ENCODE measurements at regions not wholly inside any gene's neighbourhood (a gene's known extent, or its start where the extent isn't known, plus 50 kb on each side); places are given as distances from the start of the nearest gene placed in this dataset.
A peak's percentile ranks its signal among the peaks of the same experiment; 100 is the strongest.

DNA sequence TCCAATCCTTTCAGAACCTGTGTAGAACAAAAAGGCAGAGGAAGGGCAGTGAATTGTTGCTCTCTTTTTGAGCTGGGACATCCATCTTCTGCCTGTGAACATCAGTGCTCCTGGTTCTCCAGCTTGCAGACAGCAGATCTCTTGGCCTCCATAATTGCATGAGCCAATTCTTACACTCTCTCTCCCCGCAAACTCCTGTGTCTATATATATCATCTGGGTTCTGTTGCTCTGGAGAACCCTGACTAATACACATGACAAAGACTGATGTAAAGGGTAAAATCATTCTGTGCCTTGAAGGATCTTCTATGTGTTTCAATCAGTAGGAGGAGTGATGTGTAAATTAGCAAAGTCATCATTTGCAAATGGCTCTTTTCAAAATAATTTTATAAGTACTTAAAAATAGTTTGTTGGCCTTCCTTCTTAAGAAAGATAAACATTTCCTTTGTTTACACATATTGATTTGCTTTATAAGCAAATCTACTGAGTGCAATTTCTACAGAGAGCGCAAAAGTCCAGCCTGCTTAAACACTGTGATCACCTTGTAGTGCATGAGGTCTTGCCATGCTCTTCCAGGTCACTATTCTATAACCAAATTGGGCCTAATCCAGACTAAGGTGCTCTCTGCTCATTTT, 154.9 kb upstream of the ANKRD28 start:
- DNase-seq (ENCODE audit: low spot score), result no peak

DNA sequence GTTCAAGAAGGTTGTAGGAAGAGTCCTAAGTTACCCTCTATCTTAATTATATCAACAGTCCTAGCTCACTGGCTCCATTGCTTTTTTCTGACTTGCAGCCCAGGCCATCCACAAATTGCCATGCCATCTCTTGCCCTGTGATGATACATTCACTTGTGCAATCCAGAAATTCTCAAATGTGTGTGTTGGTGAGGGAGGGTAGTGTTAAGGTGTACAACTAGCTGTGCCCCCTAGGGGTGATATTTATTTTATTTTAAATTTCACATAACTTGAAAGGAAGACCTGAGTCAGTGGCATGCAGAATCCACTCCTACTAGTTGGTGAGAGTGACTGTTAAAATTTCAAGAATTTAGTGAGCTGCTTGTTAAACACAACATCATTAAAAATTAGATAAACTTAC, 156.1 kb upstream of the ANKRD28 start:
- DNase-seq (ENCODE audit: low spot score), result peak; percentile 29

DNA sequence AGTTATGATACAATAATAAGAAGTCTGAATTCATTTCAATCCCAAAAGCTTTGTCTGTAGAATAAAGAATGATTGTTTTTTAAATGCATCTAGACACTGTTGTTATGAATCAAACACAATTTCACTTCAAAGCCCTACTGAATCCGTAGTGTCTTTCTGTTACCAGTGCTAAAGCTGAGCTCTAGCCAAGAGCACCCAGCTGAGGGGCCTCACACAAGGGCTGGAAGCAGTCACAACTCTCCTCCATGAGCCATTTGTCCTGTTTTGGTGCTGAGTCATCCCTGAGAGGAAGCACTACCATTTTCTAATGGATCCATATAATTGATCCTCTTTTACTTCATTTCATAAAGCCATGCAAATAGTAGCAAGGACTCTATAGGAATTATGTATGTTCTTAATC, 158.2 kb upstream of the ANKRD28 start:
- DNase-seq (ENCODE audit: low spot score), result no peak

DNA sequence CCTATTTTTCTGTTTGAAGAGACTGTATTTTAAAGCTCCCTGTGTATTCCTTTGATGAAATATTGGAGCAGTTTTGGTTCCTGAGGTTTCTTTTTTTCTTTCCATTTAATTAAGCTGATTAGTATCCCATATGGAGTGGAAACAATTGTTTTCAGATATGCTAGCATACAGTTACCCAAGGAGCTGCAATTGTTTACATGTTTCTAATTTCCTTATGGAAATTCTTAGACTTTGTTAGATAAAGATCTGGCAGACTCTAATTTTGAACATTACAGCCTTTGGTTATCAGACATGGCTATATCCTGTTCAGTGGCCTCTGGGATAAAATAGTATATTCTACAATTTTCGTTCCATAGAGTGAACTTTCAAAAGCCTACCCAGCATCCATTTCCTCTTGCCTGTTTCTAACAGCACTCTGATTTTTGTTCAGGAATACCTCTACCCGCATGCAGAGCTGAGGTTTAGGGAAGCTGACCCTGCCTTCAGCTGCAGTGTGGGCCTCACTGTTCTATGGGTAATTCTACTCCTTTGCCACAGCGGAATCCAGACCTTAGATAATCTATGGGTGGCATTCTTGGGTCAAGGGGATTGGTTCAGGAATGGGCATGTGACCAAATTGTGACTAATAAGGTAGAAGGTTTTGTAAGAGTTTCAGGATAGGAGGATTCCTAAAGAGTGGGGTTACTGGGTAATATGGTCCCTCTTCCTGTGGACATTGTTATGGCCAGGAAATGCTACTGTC, 161.1 kb upstream of the ANKRD28 start:
- no peak for DNase-seq (ENCODE audit: low spot score)

DNA sequence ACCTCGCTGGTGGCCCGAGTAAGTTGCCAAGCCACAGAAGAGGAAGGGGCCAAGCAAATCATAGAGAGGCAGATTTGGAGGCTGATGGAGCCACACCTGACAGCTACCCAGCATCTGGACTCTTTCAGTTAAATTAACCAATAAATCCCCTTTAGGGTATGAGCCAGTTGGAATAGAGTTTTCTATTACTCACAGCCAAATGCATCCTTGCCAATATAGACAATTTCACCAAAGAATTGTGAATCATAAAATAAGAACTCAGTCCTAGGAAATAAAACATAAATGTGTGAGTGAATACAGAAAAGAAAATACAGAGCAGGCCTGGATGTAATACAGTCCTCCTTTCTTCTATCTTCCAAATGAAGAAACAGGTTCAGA, 161.6 kb upstream of the ANKRD28 start:
- no peak for DNase-seq (ENCODE audit: low spot score)

DNA sequence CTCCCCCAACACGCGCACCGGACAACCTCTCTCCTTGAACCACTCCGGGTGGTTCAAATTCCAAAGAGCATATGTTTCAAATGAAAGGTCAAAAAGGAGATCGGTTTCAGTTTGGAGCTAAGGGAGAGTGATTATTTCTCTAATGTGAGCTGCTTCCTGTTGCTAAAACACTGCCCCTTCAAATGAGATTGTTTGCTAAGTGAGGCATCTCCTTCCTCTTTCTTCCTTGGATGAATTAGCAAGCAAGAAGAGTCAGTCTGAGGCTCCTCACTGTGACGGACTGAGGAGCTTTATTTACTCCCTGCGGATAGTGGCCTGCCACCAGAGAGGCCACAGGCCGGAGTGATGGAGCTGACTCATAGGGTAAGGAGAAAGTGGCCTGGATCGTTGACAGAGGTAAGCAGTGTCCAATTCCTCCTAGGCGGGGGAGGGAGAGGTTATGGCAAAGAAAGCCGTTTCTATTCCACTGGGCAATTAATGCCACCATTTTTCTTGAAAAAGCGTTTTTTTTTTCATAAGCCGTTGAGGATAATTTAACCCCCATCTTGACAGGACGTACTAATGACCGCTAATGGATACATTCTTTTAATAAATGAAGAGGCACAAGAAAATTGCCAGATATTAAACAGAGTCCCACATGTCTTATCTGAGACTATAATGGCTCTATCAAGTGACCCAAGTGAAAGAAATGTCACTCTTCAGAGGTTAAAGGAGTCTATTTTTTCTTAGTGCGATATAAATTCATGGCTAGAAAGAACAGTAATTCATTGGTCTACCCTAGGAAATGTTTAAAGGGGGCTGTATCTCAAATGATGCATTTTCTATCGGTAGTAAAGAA, 167.0 kb upstream of the ANKRD28 start:
- DNase-seq (ENCODE audit: low spot score), result peak; percentile 79

DNA sequence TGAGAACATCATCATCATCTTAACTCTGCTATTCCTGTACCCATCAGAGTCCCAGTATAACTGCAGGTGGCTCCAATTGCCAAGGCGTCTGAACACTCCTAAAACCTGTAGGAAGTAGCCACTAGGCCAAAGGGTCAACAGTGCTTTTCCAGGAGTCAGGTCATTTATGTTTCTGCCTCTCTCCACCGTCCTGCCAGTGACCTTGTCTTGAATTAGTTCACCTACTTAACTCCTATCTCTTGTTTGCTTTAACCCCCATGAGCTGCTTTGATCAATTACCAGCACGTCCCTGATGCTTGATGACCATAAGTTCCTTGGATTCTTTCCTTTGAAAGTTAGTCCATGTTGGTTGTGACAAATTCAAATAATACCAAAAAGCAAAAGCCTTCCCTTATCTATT, 169.8 kb upstream of the ANKRD28 start:
- no peak for DNase-seq (ENCODE audit: low spot score)

DNA sequence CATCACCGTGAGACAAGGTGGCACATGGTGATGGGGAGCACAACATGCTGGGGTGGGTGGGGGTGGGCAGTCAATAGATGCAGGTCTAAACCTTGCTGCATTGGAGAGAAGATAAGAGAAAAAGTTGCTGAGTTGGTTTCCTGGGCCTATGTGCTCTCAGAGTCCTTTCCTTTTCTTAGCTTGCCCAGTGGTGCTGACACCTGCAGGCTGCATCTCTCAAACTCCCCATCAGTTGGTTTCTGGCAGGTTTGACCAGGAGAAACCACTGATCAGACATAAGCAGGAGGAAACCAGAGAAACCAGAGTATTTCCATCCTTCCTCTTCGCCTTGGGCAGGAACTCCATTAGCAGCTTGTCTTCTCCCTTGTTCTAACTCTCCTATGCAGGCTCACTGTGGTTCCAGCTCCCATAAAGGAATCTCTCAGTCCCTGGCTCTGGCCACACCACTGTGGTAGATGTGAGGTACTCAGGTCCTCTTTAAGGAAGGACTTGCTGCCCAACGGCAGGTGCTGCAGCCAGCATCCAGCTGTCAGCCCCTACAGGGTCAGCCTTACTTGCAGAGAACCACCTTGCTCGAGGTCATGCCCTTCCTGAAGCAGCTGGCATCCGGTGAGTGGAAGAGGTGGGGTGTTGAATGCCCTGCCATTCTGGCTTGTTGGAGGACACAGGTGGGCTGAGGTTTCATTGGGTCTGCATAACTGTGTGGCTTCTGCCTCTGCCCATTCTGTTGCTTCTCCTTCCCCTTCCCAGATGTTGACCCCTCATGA, 172.3 kb upstream of the ANKRD28 start:
- no peak for DNase-seq (ENCODE audit: low spot score)

DNA sequence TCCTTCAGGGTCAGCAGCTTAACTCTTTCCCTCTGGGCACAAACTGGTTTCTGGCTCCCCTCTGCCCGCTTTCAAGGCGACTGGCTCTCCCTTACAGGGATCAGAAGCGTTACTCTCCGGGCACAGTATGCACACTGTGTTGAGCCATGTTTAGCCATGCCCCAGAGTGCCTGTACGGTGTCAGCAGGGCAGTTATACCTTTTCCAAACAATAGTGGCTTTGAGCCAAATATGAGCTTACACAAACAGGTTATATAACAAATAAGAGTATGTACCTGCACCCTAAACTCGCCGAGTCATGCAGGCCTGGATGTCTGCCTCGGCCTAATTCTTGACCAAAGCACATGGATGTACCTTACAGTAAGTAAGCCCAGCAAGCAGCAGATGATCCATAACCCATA, 175.6 kb upstream of the ANKRD28 start:
- no peak for DNase-seq (ENCODE audit: low spot score)

DNA sequence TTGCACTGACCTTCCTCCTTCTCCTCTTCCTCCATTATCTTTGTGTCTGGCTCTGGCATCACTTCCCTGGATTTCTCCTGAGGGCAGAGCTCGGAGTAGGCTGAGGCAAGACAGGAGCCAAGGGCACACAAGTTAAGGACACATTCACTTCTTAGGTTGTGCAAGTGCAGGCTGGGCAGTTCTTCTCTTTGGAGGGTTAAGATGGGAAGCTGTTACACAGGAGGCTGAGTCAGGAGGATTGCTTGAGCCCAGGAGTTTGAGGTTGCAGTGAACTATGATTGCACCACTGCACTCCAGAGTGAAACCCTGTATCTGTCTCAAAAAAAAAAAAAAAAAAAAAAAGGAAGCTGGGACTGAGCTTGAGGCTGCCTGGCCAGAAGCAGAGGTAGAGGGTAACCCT, 176.2 kb upstream of the ANKRD28 start:
- DNase-seq (ENCODE audit: low spot score), result no peak

DNA sequence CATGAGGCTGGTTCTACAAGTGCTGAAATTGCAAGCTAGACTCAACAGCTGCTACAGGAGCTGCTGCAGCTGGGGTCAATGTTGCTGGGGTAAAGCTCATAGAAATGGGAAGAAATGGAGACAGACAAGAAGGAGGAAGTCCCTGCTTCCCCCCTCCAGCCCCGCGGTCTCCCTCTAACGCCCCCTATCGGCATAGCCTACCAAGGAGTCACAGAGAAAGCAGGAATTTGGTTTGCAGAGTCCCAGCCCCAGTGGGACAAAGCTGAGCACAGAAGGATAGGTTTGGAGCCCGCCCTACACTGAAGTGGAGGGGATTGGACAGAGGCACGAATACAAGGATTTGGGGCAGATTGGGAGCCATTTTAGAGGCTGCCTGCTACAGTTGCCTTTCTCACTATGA, 176.9 kb upstream of the ANKRD28 start:
- DNase-seq (ENCODE audit: low spot score), result no peak

DNA sequence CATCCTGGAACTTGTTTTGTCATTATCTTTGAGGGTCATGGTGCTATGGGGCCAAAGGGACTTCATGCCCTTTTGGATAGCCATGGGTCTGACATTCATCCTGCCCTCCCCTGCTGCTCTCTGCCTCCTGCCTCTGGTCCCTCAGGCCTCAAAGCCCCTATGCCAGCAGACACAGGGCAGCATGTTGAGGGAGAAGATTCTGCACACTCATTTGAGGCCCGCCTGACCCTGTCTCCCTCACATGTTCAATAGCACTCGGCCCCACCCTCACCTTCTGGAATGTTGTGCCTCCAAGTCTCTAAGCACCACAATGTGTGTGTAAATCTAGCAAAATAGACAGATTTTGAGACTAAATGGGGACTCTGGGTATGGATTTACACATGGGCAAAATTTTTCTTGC, 178.7 kb upstream of the ANKRD28 start:
- no peak for DNase-seq (ENCODE audit: low spot score)

DNA sequence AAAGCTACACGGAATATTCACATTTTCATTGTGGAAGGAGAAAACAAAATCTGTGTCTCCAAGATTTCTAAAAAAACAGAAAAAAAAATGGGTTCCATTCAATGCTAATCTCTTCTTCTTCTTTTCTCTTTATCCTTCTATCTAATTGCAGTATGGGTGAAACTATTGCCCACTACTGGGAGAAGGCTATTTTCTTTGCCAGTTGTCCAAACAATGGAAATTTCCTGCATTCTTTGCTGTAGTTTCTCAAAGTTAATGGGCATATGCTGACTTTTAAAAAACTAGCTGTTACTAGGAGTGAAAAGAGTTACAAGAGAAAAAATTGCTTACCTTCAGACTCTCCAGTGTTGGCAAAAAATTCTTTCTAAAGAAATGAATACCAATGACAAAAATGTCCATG, 179.3 kb upstream of the ANKRD28 start:
- no peak for DNase-seq (ENCODE audit: low spot score)

DNA sequence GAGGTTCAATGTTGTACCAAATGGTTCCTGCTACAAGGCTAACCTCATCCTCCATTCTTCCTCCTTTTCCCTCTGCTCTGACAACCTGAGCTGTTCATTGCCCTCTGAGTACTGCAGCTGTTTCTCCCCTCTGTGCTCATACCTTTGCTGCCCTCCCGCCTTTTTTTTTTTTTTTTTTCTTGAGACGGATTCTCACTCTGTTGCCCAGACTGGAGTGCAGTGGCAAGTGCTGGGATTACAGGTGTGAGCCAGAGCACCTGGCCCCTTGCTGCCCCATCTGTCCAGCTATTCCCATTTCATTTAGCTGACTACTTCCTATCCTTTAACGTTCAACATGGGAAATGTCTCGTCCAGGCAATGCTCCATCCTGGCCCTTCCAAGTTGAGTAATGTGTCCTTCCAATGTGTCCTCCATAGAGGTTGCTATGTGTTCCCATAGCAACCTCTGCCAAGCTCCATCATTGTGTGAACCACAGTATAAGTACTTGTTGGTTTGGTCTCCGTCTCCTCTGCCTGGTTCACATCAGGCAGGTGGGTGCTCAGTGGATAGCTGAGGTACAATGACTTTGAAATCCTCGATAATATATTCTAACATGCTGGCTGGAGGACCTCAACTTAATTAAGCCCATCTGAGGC, 179.9 kb upstream of the ANKRD28 start:
- DNase-seq (ENCODE audit: low spot score), result no peak

DNA sequence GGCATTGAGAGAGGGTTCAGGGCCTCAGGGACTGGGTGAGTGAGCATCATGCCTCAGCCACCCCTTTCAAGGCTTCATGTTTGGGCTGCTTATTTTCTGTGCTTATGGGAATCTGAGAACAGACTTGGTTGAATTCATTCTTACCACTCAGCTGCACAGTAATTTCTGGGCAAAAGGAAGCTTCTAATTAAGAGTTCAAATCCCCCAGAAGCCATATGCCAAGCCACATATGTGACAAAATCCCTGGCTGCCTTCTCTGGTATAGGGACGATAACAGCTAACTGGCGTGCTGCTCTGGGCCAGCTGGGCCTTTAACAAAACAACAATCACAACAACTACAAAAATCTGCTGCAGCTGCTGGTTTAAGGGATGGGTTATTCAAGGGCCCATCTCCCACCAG, 181.0 kb upstream of the ANKRD28 start:
- DNase-seq (ENCODE audit: low spot score), result no peak

DNA sequence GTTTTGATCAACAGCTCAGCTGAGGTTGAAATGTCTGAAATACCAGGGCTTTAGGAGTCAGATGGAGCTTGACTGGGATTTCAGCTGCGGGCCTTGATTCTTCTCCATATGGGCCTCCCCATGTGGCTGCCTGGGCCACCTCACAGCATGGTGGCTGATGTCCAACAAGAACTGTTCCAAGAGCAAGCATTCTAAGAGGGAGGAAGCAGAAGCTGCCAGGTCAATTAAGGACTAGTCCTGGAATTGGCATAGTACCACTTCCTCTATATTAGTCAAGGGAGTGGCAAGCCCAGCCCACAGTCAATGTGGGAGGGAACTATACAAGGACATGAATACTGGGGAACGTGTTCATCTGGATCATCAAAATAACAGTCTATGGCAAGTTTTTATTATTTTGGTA, 181.7 kb upstream of the ANKRD28 start:
- DNase-seq (ENCODE audit: low spot score), result no peak

DNA sequence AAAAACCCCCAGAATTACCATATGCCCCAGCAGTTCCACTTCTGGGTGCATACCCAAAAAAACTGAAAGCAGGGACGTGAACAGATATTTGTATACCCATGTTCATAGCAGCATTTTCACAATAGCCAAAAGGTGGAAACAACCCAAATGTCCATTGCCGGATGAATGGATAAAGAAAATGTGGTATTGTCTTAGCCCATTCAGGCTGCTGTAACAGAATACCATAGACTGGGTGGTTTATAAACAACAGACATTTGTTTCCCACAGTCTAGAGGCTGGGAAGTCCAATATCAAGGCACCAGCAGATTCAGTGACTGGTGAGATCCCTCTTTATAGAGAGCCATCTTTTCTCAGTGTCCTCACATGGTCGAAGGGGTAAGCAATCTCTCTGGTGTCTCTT, 182.1 kb upstream of the ANKRD28 start:
- DNase-seq (ENCODE audit: low spot score), result no peak

DNA sequence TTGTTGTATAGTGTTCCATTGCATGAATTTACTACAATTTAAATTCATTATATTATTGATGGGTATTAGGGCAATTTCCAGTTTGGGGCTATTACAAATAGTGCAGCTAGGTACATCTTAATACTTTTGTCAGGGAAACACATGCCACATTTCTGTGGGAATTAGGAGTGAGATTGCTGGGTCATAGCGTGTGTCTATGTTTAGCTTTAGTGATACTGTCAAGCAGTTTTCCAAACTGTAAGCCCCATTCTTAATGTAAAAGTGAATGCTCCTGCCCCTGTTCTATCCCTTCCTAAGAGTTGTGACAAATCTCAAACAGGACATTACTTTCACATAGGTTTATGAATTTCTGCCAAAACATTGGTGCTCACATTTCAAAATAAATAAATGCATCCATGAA, 184.5 kb upstream of the ANKRD28 start:
- no peak for DNase-seq (ENCODE audit: low spot score)

DNA sequence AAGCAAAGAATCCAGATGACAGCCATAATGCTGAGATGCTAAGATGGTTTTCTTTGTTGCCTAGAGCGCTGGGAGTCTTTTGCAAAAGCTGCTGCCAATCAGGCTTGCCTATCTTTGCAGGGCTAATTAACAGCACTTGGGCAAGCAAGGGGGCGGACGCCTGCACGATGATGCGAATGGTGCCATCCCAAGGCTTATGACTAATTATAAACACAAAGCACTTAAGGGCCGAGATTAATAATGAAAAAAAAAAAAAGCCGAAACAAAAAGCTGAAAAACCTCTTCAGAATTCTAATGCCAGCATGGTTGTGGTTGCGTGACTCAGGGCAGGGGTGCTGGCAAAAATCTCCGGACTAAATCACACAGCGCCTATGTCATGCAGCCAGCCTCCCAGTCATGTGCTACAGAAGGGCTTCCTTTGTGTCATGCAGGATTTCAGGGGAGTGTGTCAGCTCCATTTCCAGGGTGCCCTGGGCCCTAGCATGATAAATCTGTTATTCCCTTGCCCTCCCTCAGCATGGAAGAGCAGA, 185.0 kb upstream of the ANKRD28 start:
- DNase-seq (ENCODE audit: low spot score), result peak; percentile 96

DNA sequence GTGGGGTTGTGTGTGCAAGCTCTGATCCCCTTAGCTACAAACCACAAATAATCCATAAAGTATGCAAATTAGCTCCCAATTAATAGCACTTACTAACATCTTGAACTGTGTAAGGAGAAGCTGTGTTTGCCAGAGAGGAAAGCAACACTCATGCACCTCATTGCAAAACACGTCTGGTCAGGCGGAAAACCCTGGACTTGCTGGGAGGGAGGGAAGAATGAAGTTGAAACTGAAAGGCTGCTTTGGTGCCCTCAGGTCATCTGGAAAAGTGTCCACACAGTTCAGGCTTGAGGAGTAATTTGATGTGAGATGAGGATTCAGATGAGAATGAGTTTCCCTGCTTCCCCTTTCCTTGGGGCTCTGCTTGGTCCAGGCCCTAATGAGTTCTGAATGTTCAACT, 185.5 kb upstream of the ANKRD28 start:
- peak; percentile 63 for DNase-seq (ENCODE audit: low spot score)

DNA sequence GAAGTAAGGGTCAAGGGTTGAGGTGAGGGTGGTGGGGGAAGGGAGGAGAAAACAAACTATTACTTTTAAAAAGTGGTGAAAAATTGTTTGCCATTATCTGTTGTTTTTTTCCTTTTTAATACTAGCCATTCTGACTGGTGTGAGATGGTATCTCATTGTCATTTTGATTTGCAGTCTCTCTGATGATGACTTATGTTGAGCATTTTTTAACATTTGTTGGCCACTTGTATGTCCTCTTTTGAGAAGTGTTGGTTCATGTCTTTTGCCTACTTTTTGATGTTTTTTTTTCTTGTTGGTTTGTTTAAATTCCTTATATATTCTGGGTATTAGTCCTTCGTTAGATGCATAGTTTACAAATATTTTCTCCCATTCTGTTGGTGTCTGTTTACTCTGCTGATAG, 185.9 kb upstream of the ANKRD28 start:
- no peak for DNase-seq (ENCODE audit: low spot score)

DNA sequence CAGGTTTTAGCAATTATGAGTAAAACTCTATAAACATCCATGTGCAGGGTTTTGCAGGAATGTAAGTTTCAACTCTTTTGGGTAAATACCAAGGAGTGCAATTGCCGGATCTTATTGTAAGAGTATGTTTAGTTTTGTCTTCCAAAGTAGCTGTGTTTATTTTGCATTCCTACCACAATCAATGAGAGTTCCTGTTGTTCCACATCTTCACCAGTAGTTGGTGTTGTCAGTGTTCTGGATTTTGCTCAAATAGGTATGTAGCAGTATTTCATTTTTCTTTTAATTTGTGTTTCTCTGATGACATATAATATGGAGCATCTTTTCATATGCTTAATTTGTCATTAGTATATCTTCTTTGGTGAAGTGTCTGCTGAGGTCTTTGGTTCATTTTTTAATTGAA, 185.1 kb upstream of the GALNT15 start:
- peak; percentile 3 for DNase-seq (ENCODE audit: low spot score)

Measured in kidney tubule cell (primary cell).